Hepatocyte (in vitro differentiated cells): ENCODE measurements at regions not wholly inside any gene's neighbourhood (a gene's known extent, or its start where the extent isn't known, plus 50 kb on each side); places are given as distances from the start of the nearest gene placed in this dataset.

Experiments used
- CTCF ChIP-seq: fragments of 200-600 bp; sonication (generic); IDR thresholded peaks from 2 replicates; pipeline ENCODE4 v1.5.1; 2016; ENCODE audit warnings: antibody characterized with exemption, mild to moderate bottlenecking; ENCODE audit not compliant: poor library complexity
- EZH2 ChIP-seq: fragments of 200-600 bp; sonication (generic); IDR thresholded peaks from 2 replicates; pipeline ENCODE4 v1.6.1; 2016; ENCODE audit warnings: antibody characterized with exemption, mild to moderate bottlenecking, borderline replicate concordance
- EZH2phosphoT487 ChIP-seq: fragments of 200-600 bp; sonication (generic); IDR thresholded peaks from one replicate; pipeline ENCODE4 v1.6.1; 2018; ENCODE audit warnings: antibody characterized with exemption, mild to moderate bottlenecking, low read depth, moderate library complexity; ENCODE audit not compliant: unreplicated experiment, severe bottlenecking

DNA sequence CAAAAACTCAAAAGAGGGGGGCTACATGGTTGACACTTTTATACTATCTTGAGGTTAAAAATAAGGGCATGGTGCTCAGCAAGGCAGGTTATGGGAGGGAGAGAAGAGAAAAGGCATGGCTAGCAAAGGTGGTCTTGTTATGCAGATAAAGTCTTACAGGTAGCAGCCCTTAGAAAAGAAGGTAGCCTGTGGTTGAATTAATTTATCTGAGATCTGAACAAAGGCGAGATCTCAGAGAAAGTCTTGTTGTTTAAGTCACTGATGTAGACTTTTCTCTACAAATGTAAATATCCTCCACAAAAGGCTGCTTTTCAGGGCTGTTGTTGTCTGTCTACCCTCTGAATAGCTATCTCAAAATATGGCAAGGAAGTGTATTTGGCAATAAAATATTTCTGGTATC is 1250.4 kb downstream of the PCDH18 start:
- TF ChIP-seq CTCF (no peak), EZH2 (no peak), EZH2phosphoT487 (no peak)
